ENCODE measurements at regions not wholly inside any gene's neighbourhood (a gene's known extent, or its start where the extent isn't known, plus 50 kb on each side); places are given as distances from the start of the nearest gene placed in this dataset.

DNA sequence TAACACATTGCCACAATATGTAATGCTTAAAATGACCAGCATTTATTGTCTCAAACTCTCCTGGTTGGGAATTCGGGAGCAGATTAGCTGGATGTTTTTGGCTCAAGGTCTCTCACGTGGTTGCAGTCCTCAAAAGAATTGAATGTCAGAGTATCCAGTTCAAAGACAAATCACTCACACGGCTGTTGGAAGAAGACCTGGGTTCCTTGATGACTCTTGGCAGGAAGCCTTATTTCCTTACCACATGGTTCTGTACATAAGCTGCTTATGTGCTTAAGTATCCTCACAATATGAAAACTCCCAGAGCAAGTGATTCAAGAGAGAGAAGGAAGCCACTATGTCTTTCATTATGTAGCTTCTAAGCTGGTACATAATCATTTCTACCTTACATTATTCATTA is 230.3 kb upstream of the PTPRD start:
- TF ChIP-seq, protein P1, sequence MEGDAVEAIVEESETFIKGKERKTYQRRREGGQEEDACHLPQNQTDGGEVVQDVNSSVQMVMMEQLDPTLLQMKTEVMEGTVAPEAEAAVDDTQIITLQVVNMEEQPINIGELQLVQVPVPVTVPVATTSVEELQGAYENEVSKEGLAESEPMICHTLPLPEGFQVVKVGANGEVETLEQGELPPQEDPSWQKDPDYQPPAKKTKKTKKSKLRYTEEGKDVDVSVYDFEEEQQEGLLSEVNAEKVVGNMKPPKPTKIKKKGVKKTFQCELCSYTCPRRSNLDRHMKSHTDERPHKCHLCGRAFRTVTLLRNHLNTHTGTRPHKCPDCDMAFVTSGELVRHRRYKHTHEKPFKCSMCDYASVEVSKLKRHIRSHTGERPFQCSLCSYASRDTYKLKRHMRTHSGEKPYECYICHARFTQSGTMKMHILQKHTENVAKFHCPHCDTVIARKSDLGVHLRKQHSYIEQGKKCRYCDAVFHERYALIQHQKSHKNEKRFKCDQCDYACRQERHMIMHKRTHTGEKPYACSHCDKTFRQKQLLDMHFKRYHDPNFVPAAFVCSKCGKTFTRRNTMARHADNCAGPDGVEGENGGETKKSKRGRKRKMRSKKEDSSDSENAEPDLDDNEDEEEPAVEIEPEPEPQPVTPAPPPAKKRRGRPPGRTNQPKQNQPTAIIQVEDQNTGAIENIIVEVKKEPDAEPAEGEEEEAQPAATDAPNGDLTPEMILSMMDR (IDR thresholded peaks at IDR 0.05), result no peak
- no peak for TF ChIP-seq EZH2 (IDR thresholded peaks at IDR 0.05; ENCODE audit: borderline replicate concordance, insufficient read depth, low read depth, low read length, poor library complexity, severe bottlenecking)
- H3K9me3 ChIP-seq (ENCODE audit: control extremely low read depth in 1 of 3, control insufficient read depth in 2 of 3, insufficient read depth in 1 of 3, low read length in 2 of 3), result no peaks in the 10 kb centered on the region
- no peaks in the 10 kb centered on the region for H3K27me3 Mint-ChIP-seq
- intact Hi-C loops (cut with micrococcal nuclease), result no loop called here
- H3K9me3 Mint-ChIP-seq (ENCODE audit: insufficient read depth), result no peaks in the 10 kb centered on the region
- H3K4me3 Mint-ChIP-seq, result no peak overlapping the region
- ATAC-seq (ENCODE audit: low read depth) (no peak), DNase-seq (no peak)
- H3K4me3 ChIP-seq (ENCODE audit: control extremely low read depth in 1 of 5, extremely low read depth in 1 of 5, insufficient read depth in 1 of 5, low read depth in 2 of 5, low read length in 4 of 5), result no peak overlapping the region
- no peak overlapping the region for H2AFZ ChIP-seq (ENCODE audit: insufficient read depth, low read depth, low read length, poor library complexity, severe bottlenecking)
- no peak overlapping the region for H3K27ac Mint-ChIP-seq
- H3K36me3 ChIP-seq (replicated peaks in 1 of 2; ENCODE audit: control extremely low read depth in 1 of 2, control insufficient read depth in 1 of 2, extremely low read depth in 1 of 2, insufficient read depth in 2 of 2, low read length in 1 of 2), result no peaks in the 10 kb centered on the region
- H3K4me1 Mint-ChIP-seq, result no peaks in the 10 kb centered on the region
- H3K27me3 ChIP-seq (replicated peaks in 1 of 4; ENCODE audit: control extremely low read depth in 1 of 4, control insufficient read depth in 3 of 4, insufficient read depth in 4 of 4, low read length in 3 of 4), result no peaks in the 10 kb centered on the region
- H3K4me1 ChIP-seq (ENCODE audit: control insufficient read depth in 2 of 2, insufficient read depth in 2 of 2, low read length in 2 of 2), result no peaks in the 10 kb centered on the region
- WGBS (ENCODE audit: insufficient coverage), result no CpG with 5 or more reads among the region's 3 CpGs
- no peak overlapping the region for H3K4me2 ChIP-seq (replicated peaks; ENCODE audit: low read depth, low read length, poor library complexity, severe bottlenecking)
- no peaks in the 10 kb centered on the region for H4K20me1 ChIP-seq (ENCODE audit: control insufficient read depth, insufficient read depth, low read length, poor library complexity, severe bottlenecking)
- H3K27ac ChIP-seq (ENCODE audit: low read length in 2 of 2), result no peak overlapping the region
- CTCF ChIA-PET, result no interaction called here
- no peak overlapping the region for H3K9ac ChIP-seq (ENCODE audit: low read length)
- no peaks in the 10 kb centered on the region for H3K79me2 ChIP-seq (ENCODE audit: control insufficient read depth, insufficient read depth, low read length)
- POLR2A ChIA-PET, result no interaction called here

DNA sequence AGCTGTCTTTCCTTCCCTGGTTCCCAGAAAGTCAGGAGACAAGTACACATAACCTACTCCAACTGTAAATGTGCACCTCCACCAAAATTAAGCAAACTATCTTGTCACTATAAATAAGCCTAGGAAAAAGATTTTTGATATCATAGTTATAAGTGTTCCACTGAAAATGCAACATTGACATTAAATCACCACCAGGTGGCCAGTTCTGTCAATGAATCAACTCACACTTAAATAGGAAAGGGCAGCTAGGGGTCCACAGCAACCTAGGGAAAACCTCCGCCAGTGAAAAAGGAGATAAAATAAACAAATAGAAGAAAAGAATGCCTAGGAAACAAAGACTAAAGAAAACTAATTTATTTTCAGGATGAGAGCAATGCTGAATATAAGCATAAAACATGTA is 243.0 kb upstream of the PTPRD start:
- Mint-ChIP-seq H3K27me3 (no peaks in the 10 kb centered on the region), H3K27ac (no peak overlapping the region), H3K9me3 (ENCODE audit: insufficient read depth) (peaks cover 8% of the 10 kb centered on the region), H3K4me1 (no peaks in the 10 kb centered on the region), H3K4me3 (no peak overlapping the region)
- no peak overlapping the region for H3K4me2 ChIP-seq (replicated peaks; ENCODE audit: low read depth, low read length, poor library complexity, severe bottlenecking)
- ChIA-PET CTCF (no interaction called here), POLR2A (no interaction called here)
- H2AFZ ChIP-seq (ENCODE audit: insufficient read depth, low read depth, low read length, poor library complexity, severe bottlenecking), result no peak overlapping the region
- H3K4me1 ChIP-seq (ENCODE audit: control insufficient read depth in 2 of 2, insufficient read depth in 2 of 2, low read length in 2 of 2), result no peaks in the 10 kb centered on the region
- no peak overlapping the region for H3K27ac ChIP-seq (ENCODE audit: low read length in 2 of 2)
- ATAC-seq (ENCODE audit: low read depth), result no peak
- H3K36me3 ChIP-seq (replicated peaks in 1 of 2; ENCODE audit: control extremely low read depth in 1 of 2, control insufficient read depth in 1 of 2, extremely low read depth in 1 of 2, insufficient read depth in 2 of 2, low read length in 1 of 2), result no peaks in the 10 kb centered on the region
- H3K27me3 ChIP-seq (replicated peaks in 1 of 4; ENCODE audit: control extremely low read depth in 1 of 4, control insufficient read depth in 3 of 4, insufficient read depth in 4 of 4, low read length in 3 of 4), result no peaks in the 10 kb centered on the region
- H3K4me3 ChIP-seq (ENCODE audit: control extremely low read depth in 1 of 5, extremely low read depth in 1 of 5, insufficient read depth in 1 of 5, low read depth in 2 of 5, low read length in 4 of 5), result no peak overlapping the region
- intact Hi-C loops (cut with micrococcal nuclease), result no loop called here
- DNase-seq, result no peak
- no peaks in the 10 kb centered on the region for H3K79me2 ChIP-seq (ENCODE audit: control insufficient read depth, insufficient read depth, low read length)
- TF ChIP-seq EZH2 (IDR thresholded peaks at IDR 0.05; ENCODE audit: borderline replicate concordance, insufficient read depth, low read depth, low read length, poor library complexity, severe bottlenecking), result no peak
- TF ChIP-seq, protein P1 (IDR thresholded peaks at IDR 0.05), result no peak
- no CpG with 5 or more reads among the region's 1 CpG for WGBS (ENCODE audit: insufficient coverage)
- H3K9me3 ChIP-seq (ENCODE audit: control extremely low read depth in 1 of 3, control insufficient read depth in 2 of 3, insufficient read depth in 1 of 3, low read length in 2 of 3), result no peaks in the 10 kb centered on the region
- no peaks in the 10 kb centered on the region for H4K20me1 ChIP-seq (ENCODE audit: control insufficient read depth, insufficient read depth, low read length, poor library complexity, severe bottlenecking)
- no peak overlapping the region for H3K9ac ChIP-seq (ENCODE audit: low read length)

All from B cell (primary cell).